ACC112 (cell line): ENCODE measurements at regions not wholly inside any gene's neighbourhood (a gene's known extent, or its start where the extent isn't known, plus 50 kb on each side); places are given as distances from the start of the nearest gene placed in this dataset.

Experiments
- H2AFZ ChIP-seq: fragments of 200-600 bp; sonication (generic); one replicate; pipeline ENCODE4 v1.6.0; 2017; ENCODE audit warnings: antibody characterized with exemption, low read length; ENCODE audit not compliant: unreplicated experiment
- H3K27ac ChIP-seq: fragments of 200-600 bp; sonication (generic); 2 replicates; pipeline ENCODE4 v1.5.1; 2014; ENCODE audit warnings: low read depth, mild to moderate bottlenecking, antibody characterized with exemption, low read length, moderate library complexity
- H3K27me3 ChIP-seq: fragments of 200-600 bp; sonication (generic); 2 replicates; pipeline ENCODE4 v1.6.1; 2014; ENCODE audit warnings: mild to moderate bottlenecking, antibody characterized with exemption, low read length, moderate library complexity, mixed read lengths; ENCODE audit not compliant: insufficient read depth
- H3K36me3 ChIP-seq: fragments of 200-600 bp; sonication (generic); 2 replicates; pipeline ENCODE4 v1.6.1; 2016; ENCODE audit warnings: mild to moderate bottlenecking, antibody characterized with exemption, low read length, moderate library complexity, mixed read lengths; ENCODE audit not compliant: insufficient read depth
- H3K4me1 ChIP-seq: fragments of 200-600 bp; sonication (generic); one replicate; pipeline ENCODE4 v1.6.1; 2016; ENCODE audit warnings: low read length, mixed read lengths; ENCODE audit not compliant: insufficient read depth, unreplicated experiment, control insufficient read depth
- H3K4me3 ChIP-seq: fragments of 200-600 bp; sonication (generic); 2 replicates; pipeline ENCODE4 v1.5.1; 2014; ENCODE audit warnings: mild to moderate bottlenecking, low read depth, low read length
- H3K79me2 ChIP-seq: fragments of 200-600 bp; sonication (generic); one replicate; pipeline ENCODE4 v1.6.0; 2016; ENCODE audit warnings: low read length; ENCODE audit not compliant: control insufficient read depth, unreplicated experiment, insufficient read depth

DNA sequence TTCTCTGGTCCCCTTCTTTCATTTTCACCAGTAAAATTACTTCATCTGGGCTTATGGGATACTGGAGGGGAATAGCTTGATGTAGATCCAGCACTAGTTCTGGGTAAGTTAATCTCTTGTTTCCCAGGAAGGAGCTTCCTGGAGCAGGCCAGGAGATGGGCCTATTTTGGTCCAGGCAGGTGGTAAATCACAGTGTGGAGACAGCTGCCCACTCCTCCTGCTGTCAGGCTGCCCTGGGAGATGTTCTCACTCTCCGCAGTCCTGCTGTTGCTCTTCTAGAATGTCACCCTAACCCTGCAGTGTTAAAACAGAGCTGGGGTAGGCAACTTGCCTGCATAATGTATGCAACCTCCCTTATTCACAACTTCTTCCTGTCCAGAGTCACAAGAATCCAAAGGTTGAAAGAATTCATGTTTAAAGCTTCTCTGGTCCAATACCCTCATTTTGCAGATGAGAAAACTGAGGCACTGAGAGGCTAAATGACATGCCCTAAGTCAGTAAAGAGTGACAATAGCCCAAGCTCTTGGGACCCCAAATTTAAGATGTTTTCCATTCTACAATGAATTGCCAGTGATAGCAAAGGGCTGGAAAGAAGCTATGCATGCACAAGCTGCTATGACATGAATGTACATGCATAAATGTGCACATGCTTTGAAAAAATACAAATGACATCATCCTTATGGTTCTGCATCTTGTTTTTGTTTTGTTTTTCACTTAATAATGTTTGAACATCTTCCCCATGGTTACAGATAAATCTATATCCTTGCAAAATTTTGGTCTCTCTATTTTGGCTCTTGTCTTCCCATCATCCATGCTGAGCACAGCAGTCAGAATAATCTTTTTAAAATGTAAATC lies 71.8 kb upstream of the ADRA1B start:
- no peak overlapping the region for H3K4me3 ChIP-seq
- no peak overlapping the region for H2AFZ ChIP-seq
- H3K4me1 ChIP-seq = peaks cover 6% of the 10 kb centered on the region
- no peak overlapping the region for H3K27ac ChIP-seq
- no peaks in the 10 kb centered on the region for H3K79me2 ChIP-seq
- H3K27me3 ChIP-seq = no peaks in the 10 kb centered on the region
- no peaks in the 10 kb centered on the region for H3K36me3 ChIP-seq

DNA sequence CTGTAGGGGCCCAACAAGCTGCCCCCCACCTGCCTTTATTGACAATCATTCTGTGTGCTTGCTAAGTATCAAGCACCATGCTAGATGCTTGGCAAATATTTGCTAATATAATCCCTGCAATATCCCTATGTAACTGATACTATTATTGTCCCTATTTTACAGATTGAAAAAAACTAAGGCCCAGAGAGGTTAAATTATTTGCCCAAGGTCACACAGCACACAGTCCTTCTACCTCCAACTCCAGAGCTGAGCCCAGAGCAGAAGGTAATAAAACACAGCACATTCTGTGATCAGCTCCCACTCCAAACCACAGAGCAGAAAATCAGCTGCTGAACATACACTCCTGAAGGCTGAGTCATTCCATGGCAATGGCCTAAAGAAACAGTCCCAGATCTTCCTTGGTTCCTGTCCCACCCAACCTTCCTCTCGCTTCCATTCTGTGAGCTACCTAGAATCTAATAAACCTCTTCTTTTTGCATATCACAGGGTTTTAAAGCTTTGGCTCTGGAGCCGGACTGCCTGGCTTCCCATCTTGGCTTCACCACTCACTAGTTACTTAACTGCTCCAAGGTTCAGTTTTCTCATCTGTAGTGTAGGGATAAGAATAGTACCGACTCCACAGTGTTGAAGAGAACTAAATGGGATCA lies 66.7 kb upstream of the ADRA1B start:
- peak overlapping the region; percentile 34 for H3K27ac ChIP-seq
- H3K4me3 ChIP-seq = no peak overlapping the region
- H3K27me3 ChIP-seq = no peaks in the 10 kb centered on the region
- peaks cover 26% of the 10 kb centered on the region for H3K4me1 ChIP-seq
- no peaks in the 10 kb centered on the region for H3K79me2 ChIP-seq
- no peak overlapping the region for H2AFZ ChIP-seq
- H3K36me3 ChIP-seq = no peaks in the 10 kb centered on the region

DNA sequence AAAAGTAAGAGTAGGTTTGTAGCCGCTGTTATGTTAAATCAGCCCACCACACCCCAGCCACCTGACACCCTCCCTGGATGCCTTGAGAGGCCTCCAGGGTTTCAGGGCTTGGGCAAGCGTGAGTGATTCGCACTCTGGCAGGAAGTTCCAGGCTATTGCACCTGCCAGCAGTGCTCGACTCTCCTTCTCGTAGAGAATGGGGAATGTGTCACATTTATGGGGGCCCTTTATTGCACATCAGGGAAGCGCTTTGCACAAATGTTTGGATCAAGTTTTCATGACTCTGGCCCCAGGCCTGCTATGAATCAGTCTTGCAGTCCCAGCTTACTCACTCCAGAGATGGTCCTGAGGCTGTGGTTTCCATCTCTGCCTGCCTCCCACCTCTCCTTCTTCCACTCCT lies 66.1 kb upstream of the ADRA1B start:
- no peaks in the 10 kb centered on the region for H3K79me2 ChIP-seq
- H3K4me3 ChIP-seq = no peak overlapping the region

DNA sequence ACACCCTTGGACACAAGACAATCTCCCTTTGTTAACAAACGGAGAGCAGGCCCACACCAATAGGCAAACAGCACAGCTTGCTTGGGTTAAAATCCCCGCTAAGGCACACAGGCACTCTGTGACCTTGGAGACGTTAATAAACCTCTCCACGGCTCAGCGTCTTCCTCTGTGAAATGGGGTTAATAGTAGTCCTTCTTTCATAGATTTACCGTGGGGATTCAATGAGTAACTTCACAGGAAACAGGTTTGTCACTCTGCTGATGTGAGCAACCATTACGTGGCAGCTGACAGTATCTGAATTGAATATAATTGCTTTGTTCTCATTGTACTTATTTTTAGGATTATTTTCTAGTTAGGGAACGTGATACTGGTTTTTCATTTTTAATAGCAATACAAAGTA lies 65.2 kb upstream of the ADRA1B start:
- no peak overlapping the region for H2AFZ ChIP-seq
- H3K36me3 ChIP-seq = no peaks in the 10 kb centered on the region
- peak overlapping the region; percentile 19 for H3K27ac ChIP-seq
- peaks cover 35% of the 10 kb centered on the region for H3K4me1 ChIP-seq
- H3K79me2 ChIP-seq = no peaks in the 10 kb centered on the region
- no peaks in the 10 kb centered on the region for H3K27me3 ChIP-seq
- no peak overlapping the region for H3K4me3 ChIP-seq

More for the DNA sequence above, 66.1 kb upstream of the ADRA1B start:
- peaks cover 31% of the 10 kb centered on the region for H3K4me1 ChIP-seq
- peak overlapping the region; percentile 34 for H3K27ac ChIP-seq
- no peaks in the 10 kb centered on the region for H3K27me3 ChIP-seq
- no peaks in the 10 kb centered on the region for H3K36me3 ChIP-seq
- H2AFZ ChIP-seq = no peak overlapping the region

DNA sequence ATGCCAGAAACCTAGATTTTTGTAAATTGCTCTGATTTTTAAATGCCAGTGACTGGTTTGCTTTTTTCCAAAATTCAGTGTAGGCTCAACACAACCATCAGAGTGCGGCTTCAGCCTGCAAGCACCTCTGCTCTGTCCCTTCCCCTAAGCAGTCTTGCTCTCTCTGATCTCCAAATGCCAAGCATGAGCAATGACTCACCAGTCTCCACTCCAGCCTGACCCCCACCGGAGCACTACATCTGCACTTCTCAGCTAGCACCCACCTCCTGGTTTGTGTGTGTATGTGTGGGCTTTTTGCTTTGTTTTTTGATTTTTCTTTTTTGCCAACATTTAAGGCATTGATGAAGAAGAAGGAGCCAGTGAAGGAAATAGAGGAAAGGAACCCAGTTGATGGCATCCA lies 61.4 kb upstream of the ADRA1B start:
- H2AFZ ChIP-seq = no peak overlapping the region
- no peaks in the 10 kb centered on the region for H3K79me2 ChIP-seq
- no peak overlapping the region for H3K4me3 ChIP-seq
- no peaks in the 10 kb centered on the region for H3K36me3 ChIP-seq
- H3K27me3 ChIP-seq = no peaks in the 10 kb centered on the region
- peaks cover 25% of the 10 kb centered on the region for H3K4me1 ChIP-seq
- H3K27ac ChIP-seq = no peak overlapping the region

DNA sequence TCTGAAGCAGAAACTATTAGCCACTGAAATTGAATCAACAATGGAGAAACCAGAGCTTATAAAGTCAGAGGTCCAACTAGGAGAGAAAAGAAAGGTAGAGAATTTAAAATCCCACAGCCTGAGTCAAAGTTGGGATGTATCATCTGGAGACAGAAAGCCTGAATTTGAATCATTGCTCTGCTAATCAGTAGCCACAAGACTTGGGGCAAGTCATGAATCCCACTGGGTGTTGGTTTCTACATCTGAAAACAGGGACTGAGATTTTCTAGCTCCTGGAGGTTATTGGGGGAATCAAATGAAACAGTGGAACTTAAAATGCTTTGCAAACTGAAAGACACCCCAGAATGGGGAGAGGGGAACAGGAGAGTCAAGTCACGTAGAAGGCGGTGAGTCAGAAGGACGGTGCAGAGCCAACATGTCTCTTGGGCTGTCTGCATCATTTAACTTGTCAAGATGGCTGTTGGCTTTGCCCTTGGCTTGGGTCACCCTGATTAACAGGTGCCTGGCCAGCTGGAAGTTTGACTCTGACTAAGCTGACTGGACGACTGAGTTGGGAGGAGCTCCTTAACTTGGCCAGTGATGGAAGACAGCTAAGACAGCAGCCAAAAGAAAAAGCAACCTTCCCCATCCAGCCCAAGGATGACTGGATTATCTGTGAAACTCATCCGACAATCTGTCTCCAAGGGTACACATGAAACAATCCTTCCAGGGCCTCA lies 60.6 kb upstream of the ADRA1B start:
- Histone ChIP-seq H3K4me3 (no peak overlapping the region), H2AFZ (no peak overlapping the region), H3K36me3 (no peaks in the 10 kb centered on the region), H3K4me1 (peaks cover 17% of the 10 kb centered on the region), H3K79me2 (no peaks in the 10 kb centered on the region), H3K27me3 (no peaks in the 10 kb centered on the region), H3K27ac (no peak overlapping the region)

DNA sequence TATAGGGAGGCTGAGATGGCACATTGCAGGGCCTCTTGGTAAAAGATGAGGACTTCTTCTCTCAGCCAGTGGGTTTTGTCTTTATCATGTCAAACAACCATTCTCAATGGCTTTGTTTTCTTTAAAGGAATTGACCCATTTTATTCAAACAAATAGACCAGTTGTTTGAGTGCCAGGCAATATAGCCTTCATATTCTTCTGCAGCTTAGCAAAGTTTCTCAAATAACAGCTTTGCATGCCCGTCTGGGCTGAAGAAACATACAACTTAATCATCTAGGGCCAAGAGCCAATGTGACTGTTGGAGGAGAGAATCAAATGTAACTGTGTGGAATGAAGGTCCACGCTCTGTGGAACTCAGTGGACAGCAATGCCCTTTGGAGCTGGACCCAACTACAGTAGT lies 57.4 kb upstream of the ADRA1B start:
- Histone ChIP-seq H3K27ac (no peak overlapping the region), H3K27me3 (no peaks in the 10 kb centered on the region), H3K79me2 (no peaks in the 10 kb centered on the region), H3K4me3 (no peak overlapping the region), H3K36me3 (no peaks in the 10 kb centered on the region), H3K4me1 (peaks cover 9% of the 10 kb centered on the region), H2AFZ (no peak overlapping the region)

DNA sequence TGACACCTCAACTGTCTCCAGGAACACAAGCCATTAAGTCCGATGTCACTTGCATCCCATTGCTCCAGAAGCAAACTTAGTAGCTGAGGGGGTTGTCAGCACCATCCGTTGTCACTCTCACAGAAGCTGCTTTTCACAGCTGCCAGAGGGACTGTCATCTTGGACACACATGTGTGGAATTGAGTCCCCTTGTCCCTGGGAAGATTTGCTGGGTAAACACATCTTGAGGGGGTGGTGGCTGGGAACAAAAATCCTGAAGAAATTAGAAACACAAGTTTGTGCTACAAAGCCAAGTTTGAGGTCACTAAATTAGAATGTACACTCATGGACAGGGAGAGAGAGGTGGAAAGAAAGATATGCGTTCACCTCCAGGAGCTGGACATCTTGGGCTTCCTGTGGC lies 55.2 kb upstream of the ADRA1B start:
- no peaks in the 10 kb centered on the region for H3K27me3 ChIP-seq
- H3K4me3 ChIP-seq = no peak overlapping the region
- no peak overlapping the region for H3K27ac ChIP-seq
- H2AFZ ChIP-seq = no peak overlapping the region
- H3K4me1 ChIP-seq = peaks cover 5% of the 10 kb centered on the region
- no peaks in the 10 kb centered on the region for H3K79me2 ChIP-seq
- H3K36me3 ChIP-seq = no peaks in the 10 kb centered on the region

DNA sequence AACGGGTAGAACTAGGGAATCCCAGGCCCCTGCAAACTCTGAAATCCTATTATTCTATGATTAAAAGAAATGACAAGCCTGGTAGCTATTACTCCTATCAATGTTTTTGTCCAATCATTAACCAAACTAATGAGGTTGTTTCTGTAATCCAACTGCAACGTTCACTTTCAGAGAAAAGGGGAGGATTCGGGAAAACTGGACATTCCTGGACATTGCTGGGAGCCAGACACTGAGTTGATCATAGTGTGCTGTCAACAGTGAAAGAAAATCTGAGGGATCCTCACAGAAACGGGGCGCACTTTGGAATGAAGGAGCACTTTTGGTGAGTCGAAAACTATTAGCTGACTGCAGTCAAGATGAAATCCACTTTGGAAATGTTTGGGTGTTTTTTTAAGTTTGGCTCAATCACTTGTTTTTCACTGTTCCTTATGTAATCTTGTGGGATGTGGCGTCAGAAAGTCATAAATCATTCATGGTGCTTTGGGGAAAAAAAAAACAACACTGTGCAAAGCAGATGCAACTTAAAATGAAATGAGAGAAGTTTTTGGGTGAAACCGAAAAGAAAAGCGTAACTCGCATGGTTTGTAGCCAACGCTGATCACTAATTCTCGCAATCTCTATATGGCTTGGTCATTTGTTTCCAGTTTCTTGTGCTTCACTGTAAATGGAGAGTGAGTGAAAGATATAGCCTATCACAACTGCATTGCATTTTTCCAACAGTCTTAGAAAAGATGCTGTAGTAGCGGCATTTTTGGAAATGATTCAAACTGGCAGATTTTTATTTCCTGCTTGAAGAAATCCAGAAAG lies 51.2 kb upstream of the ADRA1B start:
- H3K27ac ChIP-seq = no peak overlapping the region
- no peaks in the 10 kb centered on the region for H3K79me2 ChIP-seq
- peak overlapping the region; percentile 35 for H2AFZ ChIP-seq
- peak overlapping the region; percentile 42 for H3K4me3 ChIP-seq
- peaks cover 5% of the 10 kb centered on the region for H3K4me1 ChIP-seq
- H3K36me3 ChIP-seq = no peaks in the 10 kb centered on the region
- no peaks in the 10 kb centered on the region for H3K27me3 ChIP-seq

DNA sequence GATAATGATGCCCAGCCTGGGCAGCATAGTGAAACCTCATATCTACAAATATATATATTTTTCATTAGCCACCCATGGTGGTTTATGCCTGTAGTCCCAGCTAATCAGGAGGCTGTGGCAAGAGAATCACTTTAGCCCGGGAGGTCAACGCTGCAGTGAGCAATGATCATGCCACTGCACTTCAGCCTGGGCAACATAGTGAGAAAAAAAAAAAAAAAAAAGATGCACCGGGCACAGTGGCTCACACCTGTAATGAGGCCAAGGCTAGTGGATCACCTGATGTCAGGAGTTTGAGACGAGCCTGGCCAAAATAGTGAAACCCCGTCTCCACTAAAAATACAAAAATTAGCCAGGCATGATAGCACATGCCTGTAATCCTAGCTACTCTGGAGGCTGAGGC lies 50.2 kb upstream of the ADRA1B start:
- H3K4me1 ChIP-seq = peaks cover 5% of the 10 kb centered on the region
- H3K27me3 ChIP-seq = no peaks in the 10 kb centered on the region
- H3K27ac ChIP-seq = no peak overlapping the region
- H2AFZ ChIP-seq = no peak overlapping the region
- no peaks in the 10 kb centered on the region for H3K79me2 ChIP-seq
- H3K36me3 ChIP-seq = no peaks in the 10 kb centered on the region
- H3K4me3 ChIP-seq = no peak overlapping the region
